GM23338 (cell line): ENCODE measurements at regions not wholly inside any gene's neighbourhood (a gene's known extent, or its start where the extent isn't known, plus 50 kb on each side); places are given as distances from the start of the nearest gene placed in this dataset.

Source experiments
- CREB1 ChIP-seq: fragments of 250-450 bp; sonication (Bioruptor Pico); IDR thresholded peaks from 2 replicates; pipeline ENCODE4 v1.5.0; 2020; ENCODE audit warnings: low read depth, mild to moderate bottlenecking, moderate library complexity
- CTCF ChIP-seq, 2 experiments: fragments of 200-600 bp in 1 of 2; sonication (generic) in 1 of 2; conservative IDR thresholded peaks; 2 replicates each; pipeline versions ENCODE4 v1.5.1 to v1.6.1; 2016 to 2017; ENCODE audit warnings: antibody characterized with exemption in 2 of 2, low read depth in 2 of 2, mild to moderate bottlenecking in 2 of 2, moderate library complexity in 1 of 2
- ETS1 ChIP-seq: IDR thresholded peaks from 2 replicates; pipeline ENCODE4 v1.6.1; 2016; ENCODE audit warnings: antibody characterized with exemption
- EZH2 ChIP-seq: fragments of 200-600 bp; sonication (generic); IDR thresholded peaks from one replicate; pipeline ENCODE4 v1.8.0; 2017; ENCODE audit warnings: antibody characterized with exemption, mild to moderate bottlenecking, low read depth; ENCODE audit not compliant: unreplicated experiment
- EZH2phosphoT487 ChIP-seq: fragments of 200-600 bp; sonication (generic); IDR thresholded peaks from one replicate; pipeline ENCODE4 v1.8.1; 2018; ENCODE audit warnings: antibody characterized with exemption; ENCODE audit not compliant: unreplicated experiment
- JUNB ChIP-seq: IDR thresholded peaks from one replicate; pipeline ENCODE4 v1.6.1; 2016; ENCODE audit warnings: antibody characterized with exemption; ENCODE audit not compliant: unreplicated experiment
- POLR2AphosphoS5 ChIP-seq: IDR thresholded peaks from 2 replicates; pipeline ENCODE4 v1.6.1; 2016; ENCODE audit warnings: antibody characterized with exemption, low read depth

- no peak for TF ChIP-seq CTCF (conservative IDR thresholded peaks at IDR 0.05; ENCODE audit: low read depth in 2 of 2)
- no peak for TF ChIP-seq EZH2
- no peak for TF ChIP-seq CREB1 (CRISPR knock-in tag)
- TF ChIP-seq EZH2phosphoT487 = no peak
- TF ChIP-seq POLR2AphosphoS5 = no peak
- no peak for TF ChIP-seq ETS1
- no peak for TF ChIP-seq JUNB
Measured at GRCh38 chr11:109275931-109276330, 146.1 kb upstream of the C11orf87 start.
